Activated naive CD8-positive, alpha-beta T cell treated with anti-CD3 and anti-CD28 coated beads, Interleukin-2, amount 50 U/mL, for 16 hours (primary cell): ENCODE measurements at regions not wholly inside any gene's neighbourhood (a gene's known extent, or its start where the extent isn't known, plus 50 kb on each side); places are given as distances from the start of the nearest gene placed in this dataset.

Experiments
- DNase-seq: peaks from one replicate; pipeline ENCODE4 v3.0.0-alpha.2; 2020; ENCODE audit warnings: low read depth, low spot score

DNA sequence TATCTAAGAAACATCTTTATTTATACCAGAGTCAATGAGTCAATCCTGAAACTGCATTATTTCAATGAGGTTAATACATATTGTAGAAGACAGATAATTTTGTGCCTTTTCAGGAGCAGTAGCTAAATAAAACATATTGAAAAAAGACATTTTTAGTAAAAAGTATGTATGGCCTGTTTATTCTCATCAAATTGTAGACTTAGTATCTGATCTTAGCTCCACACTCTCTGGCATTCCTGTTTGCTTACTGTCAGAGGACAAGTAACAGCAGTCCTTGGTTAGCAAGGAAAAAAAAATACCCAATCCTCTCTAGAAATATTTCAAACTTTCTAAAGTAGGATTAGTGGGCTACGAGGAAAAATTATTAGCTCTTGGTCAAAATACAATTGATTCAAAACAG, 50.5 kb upstream of the GUCY1A1 start:
- DNase-seq, result no peak

- no peak for DNase-seq
Observed at GRCh38 chr4:155615081-155615887, 51.4 kb upstream of the GUCY1A1 start.

GRCh38 chr4:155614111-155614762, 52.4 kb upstream of the GUCY1A1 start:
- DNase-seq, result no peak

DNA sequence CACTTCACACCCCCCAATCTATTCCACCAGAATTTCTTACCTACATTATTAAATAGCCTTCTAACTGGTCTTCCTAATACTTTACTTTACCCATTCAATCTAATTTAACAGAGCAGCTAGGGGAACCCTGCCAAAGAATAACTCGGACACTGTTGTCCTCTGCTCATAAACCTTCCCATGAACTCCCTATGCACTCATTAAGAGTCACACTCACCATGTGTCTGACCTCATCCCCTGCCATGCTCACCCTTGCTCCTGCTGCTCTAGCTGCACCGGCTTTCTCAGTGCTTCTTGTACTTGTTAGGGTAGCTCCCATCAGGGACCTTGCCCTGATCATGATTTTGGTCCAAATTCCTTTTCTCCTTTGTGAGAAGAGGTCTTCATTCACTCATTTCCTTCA, 54.6 kb upstream of the GUCY1A1 start:
- no peak for DNase-seq

DNA sequence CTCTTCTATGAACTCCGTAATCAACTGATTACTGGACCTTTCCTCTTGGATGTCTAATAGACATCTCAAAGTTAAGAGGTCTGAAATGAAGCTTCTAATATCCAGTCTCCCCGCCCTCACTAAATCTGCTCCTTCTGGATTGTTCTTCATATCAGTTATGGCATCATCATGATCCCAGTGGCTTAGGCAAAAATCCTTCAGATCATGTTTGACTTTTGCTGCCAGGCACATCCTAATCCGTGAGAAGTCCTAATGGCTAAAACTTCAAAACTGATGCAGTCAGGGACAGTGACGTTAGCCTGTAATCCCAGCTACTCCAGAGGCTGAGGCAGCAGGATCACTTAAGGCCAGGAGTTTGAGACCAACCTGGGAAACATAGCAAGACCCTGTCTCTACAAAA, 55.1 kb upstream of the GUCY1A1 start:
- DNase-seq, result no peak

- DNase-seq, result no peak
Observed at GRCh38 chr4:155610143-155610542, 56.5 kb upstream of the GUCY1A1 start.

DNA sequence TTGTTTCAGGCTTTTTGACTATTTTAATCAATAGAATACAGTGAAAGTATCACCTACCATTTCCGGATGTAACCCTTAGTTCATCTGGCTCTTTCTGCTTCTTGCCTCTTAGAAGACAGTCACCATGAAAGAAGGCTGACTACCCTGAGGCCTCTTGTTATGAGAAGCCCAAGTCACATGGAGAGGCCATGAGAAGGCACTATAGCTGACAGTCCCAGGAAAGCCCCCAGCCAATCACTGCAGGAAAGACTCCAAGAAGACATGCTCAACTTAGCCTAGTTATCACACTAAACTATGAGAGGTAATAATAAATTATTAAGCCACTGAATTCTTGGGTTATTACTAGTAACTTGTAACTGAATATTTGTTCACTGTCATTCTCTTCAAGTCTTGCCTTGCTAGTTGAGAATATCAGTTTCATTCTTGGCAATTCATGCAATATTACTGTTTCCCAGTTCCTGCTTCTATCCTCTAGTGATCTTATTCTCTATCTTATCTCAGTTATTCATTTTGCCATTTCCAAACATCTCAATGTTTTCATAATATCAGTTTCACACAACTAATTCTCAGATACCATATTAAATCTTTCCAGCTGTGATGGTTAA, 57.1 kb upstream of the GUCY1A1 start:
- DNase-seq, result no peak

DNA sequence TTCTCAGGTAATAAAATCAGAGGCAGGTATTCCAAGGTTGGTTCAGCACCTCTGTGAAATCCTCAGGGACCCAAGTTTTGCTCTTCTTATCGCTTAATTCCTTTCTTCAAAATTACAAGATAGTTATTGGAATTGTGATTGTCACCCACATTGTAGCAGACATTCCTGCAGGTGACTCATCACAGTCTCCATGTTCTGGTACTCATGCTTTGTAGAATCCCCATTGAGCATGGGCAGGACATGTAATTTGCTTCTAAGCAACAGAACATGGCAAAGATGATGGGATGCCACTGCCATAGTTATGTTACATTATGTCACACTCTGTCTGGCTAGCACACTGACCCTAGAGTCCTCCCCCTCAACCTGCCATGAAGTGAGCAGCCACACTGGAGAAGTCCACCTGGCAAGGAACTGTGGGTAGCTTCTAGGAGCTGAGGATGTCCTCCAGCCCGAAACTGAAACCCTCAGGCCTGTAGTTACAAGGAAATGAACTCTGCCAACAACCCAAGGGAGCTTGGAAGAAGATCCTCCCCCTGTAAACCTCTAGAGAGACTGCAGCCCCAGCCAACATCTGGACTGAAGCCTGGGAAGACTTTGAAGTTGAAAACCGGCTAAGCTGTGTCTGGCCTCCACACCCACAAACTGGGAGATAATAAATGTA, 58.3 kb upstream of the GUCY1A1 start:
- no peak for DNase-seq

- no peak for DNase-seq
Observed at GRCh38 chr4:155607481-155607880, 59.2 kb upstream of the GUCY1A1 start.

DNA sequence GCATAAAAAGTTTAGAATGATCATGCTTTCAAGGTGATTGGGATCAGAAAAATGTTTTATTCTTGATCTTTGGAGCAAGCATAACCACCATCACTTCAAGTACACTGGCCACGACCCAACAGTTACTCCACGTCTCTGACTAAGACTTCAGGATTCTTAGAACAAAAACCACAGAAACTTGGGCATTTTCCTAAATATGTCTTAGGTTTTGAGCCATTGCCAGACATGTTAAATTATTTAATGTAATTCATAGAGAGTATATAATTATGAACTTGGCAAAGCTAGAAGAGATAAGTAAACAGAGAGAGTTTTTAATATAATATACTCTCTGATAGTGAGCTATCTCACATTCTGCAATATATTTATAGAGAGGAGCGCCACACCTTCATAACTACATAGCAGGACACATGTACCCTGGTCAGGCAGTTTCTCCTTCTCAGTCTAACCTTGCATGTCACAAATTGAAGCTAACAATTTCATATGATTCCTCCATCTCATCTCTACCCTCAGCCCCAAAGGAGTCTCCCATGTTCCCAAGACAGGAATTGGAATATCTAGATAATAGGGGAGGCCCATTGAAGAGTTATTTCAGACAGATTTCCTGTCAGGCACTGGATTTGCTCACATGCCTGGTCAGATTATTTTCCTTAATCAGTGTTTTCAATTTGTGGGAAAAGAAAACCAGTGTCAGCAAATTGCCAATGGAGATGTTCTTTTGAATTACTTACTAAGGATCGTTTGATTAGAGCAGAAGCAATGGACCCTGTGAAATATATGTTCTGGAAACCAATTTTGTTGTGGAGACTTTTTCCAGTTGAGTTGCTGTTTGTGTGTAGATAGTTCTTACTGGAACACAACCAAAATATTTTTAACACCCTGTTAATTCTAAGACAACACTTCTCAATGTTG, 61.7 kb upstream of the GUCY1A1 start:
- DNase-seq, result no peak

GRCh38 chr4:155603360-155603891, 63.2 kb upstream of the GUCY1A1 start:
- no peak for DNase-seq

DNA sequence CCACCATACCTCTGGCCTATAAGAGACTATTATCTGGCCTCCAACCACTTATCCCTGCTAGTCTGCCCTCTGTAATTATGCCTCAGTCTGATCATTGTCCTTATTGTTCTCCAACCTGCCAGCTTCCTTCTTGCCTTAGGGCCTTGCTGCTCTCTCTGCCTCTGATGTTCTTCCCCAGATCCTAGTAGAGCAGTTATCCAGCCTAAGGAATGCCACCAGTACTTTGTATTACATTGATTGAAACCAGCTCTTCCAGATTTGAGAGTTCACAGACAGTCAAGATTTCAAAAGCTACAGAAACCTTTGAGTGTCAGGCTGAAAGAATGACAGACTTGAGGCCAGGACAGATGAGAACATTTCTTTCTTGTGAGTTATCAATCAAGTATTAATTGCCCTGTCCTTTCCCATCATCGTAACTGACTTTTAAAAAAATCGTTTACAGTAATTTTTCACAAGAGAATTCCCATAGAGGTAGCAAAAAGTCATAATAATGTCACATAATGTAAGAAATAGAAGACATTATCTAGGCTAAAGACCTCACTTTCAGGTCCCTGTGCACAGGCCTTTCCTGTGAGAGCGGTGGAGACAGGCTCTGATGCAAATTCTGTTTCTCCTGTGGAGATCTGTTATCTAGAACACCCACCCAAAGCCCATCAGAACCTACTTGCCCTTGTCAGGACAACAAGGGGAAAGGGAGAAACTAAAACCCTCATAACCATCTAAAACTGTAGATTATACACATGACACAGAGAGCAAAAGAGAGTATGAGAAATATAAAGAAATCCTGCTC, 64.1 kb upstream of the GUCY1A1 start:
- no peak for DNase-seq

GRCh38 chr4:155600244-155600643, 66.4 kb upstream of the GUCY1A1 start:
- DNase-seq, result no peak

- DNase-seq, result no peak
Observed at GRCh38 chr4:155599596-155599995, 67.1 kb upstream of the GUCY1A1 start.

DNA sequence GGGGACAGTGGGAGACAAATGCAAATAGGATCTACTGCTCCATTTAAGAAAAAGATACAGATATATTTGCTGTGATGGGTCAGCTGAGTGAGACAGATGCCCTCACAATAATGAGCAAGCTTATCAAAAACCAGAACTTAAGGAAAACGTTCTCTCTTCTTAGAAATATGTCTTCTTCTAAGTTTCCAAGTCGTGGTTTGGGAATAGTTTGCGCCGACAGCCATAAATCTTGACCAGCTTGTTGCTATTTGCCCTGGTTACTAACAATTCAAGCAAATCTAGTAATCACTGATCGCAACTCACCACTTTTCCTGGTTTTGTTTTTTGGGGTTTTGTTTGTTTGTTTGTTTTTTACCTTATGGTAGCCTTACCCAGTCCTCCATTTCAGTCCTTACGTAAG, 67.6 kb upstream of the GUCY1A1 start:
- DNase-seq, result no peak

GRCh38 chr4:155597933-155598451, 68.7 kb upstream of the GUCY1A1 start:
- no peak for DNase-seq

- DNase-seq, result no peak
Observed at GRCh38 chr4:155597281-155597680, 69.4 kb upstream of the GUCY1A1 start.

DNA sequence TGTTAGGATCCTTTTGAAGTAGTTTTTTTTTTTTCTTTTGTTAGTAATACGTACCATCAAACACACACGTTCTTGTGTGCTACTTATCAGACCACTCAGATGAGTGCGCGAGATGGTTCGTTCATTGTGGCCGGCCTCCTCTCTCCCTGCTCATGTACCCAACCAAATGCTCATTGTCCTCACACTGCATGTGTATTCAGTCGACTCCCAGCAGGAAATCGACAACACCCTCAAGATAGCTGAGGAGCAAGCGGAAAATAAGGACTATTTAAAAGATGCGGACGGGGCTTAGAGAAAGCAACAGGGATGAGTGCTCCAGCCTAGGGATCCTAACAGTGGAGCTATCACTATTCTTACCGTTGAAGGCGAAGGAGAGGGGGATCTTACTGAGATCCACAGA, 72.9 kb upstream of the GUCY1A1 start:
- no peak for DNase-seq

GRCh38 chr4:155592938-155593297, 73.7 kb upstream of the GUCY1A1 start:
- no peak for DNase-seq
